HepG2 (cell line): ENCODE measurements at regions not wholly inside any gene's neighbourhood (a gene's known extent, or its start where the extent isn't known, plus 50 kb on each side); places are given as distances from the start of the nearest gene placed in this dataset.
A peak's percentile ranks its signal among the peaks of the same experiment; 100 is the strongest.

Experiments used
- BCL6 ChIP-seq: IDR thresholded peaks from 2 replicates; pipeline ENCODE4 v1.6.1; 2016; ENCODE audit warnings: missing genetic modification reagents, missing compliant biosample characterization
- CCAR2 ChIP-seq: fragments of 200-400 bp; formaldehyde crosslinking; optimal IDR thresholded peaks from 2 replicates; pipeline ENCODE3; 2018; ENCODE audit warnings: low read depth, mild to moderate bottlenecking, low read length, moderate library complexity
- GATAD2A ChIP-seq: IDR thresholded peaks from 2 replicates; pipeline ENCODE4 v1.6.1; 2016
- GFI1 ChIP-seq: sonication (generic); formaldehyde crosslinking; IDR thresholded peaks from 2 replicates; pipeline ENCODE4 v1.5.0; 2020; ENCODE audit warnings: missing genetic modification reagents, mild to moderate bottlenecking, borderline replicate concordance
- HES4 ChIP-seq: sonication (generic); formaldehyde crosslinking; IDR thresholded peaks from 2 replicates; pipeline ENCODE4 v1.9.0; 2021; ENCODE audit warnings: mild to moderate bottlenecking, missing genetic modification reagents, borderline replicate concordance
- KLF13 ChIP-seq: sonication (generic); formaldehyde crosslinking; IDR thresholded peaks from 2 replicates; pipeline ENCODE4 v1.4.0; 2020; ENCODE audit warnings: mild to moderate bottlenecking, missing genetic modification reagents
- MTA3 ChIP-seq: sonication (generic); formaldehyde crosslinking; IDR thresholded peaks from 2 replicates; pipeline ENCODE4 v1.4.0; 2020; ENCODE audit warnings: missing genetic modification reagents
- NCOA2 ChIP-seq: sonication (generic); formaldehyde crosslinking; IDR thresholded peaks from 2 replicates; pipeline ENCODE4 v1.8.0; 2022; ENCODE audit warnings: inconsistent platforms
- POLR2A ChIP-seq, 2 experiments: IDR thresholded peaks; 2 replicates each; pipeline ENCODE4 v1.6.1; 2011; ENCODE audit warnings: low read depth in 2 of 2, low read length in 2 of 2, mild to moderate bottlenecking in 1 of 2, moderate library complexity in 1 of 2; ENCODE audit not compliant: insufficient read depth in 1 of 2
- SRSF1 ChIP-seq: fragments of 200-400 bp; formaldehyde crosslinking; optimal IDR thresholded peaks from 2 replicates; pipeline ENCODE3; 2017; ENCODE audit warnings: mild to moderate bottlenecking, low read depth, low read length, moderate library complexity
- TIGD3 ChIP-seq: sonication (generic); formaldehyde crosslinking; IDR thresholded peaks from 2 replicates; pipeline ENCODE4 v1.5.1; 2020; ENCODE audit warnings: mild to moderate bottlenecking, missing genetic modification reagents, borderline replicate concordance
- ZBTB2 ChIP-seq: sonication (generic); formaldehyde crosslinking; IDR thresholded peaks from 2 replicates; pipeline ENCODE4 v1.8.0; 2022; ENCODE audit warnings: low read depth, missing genetic modification reagents
- ZBTB8A ChIP-seq: sonication (generic); formaldehyde crosslinking; IDR thresholded peaks from 2 replicates; pipeline ENCODE4 v1.4.0; 2020; ENCODE audit warnings: mild to moderate bottlenecking, low read depth, missing genetic modification reagents, borderline replicate concordance
- ZKSCAN8 ChIP-seq: IDR thresholded peaks from 2 replicates; pipeline ENCODE4 v1.6.1; 2016; ENCODE audit warnings: borderline replicate concordance, missing genetic modification reagents, missing compliant biosample characterization
- ZNF10 ChIP-seq: sonication (generic); formaldehyde crosslinking; IDR thresholded peaks from 2 replicates; pipeline ENCODE4 v1.4.0; 2020; ENCODE audit warnings: mild to moderate bottlenecking, low read depth, missing genetic modification reagents, borderline replicate concordance
- ZNF609 ChIP-seq: sonication (generic); formaldehyde crosslinking; IDR thresholded peaks from 2 replicates; pipeline ENCODE4 v1.4.0; 2020; ENCODE audit warnings: mild to moderate bottlenecking, missing genetic modification reagents, borderline replicate concordance
- ZNF713 ChIP-seq: sonication (generic); formaldehyde crosslinking; IDR thresholded peaks from 2 replicates; pipeline ENCODE4 v1.4.0; 2020; ENCODE audit warnings: mild to moderate bottlenecking, missing genetic modification reagents
- ZSCAN9 ChIP-seq: IDR thresholded peaks from 2 replicates; pipeline ENCODE4 v1.6.1; 2016; ENCODE audit warnings: borderline replicate concordance
- TF ChIP-seq, protein P1 (sequence below): sonication (generic); formaldehyde crosslinking; IDR thresholded peaks from 2 replicates; pipeline ENCODE4 v1.8.0; 2022; ENCODE audit warnings: missing genetic modification reagents, mild to moderate bottlenecking, borderline replicate concordance
- TF ChIP-seq, protein P2 (sequence below): IDR thresholded peaks from 2 replicates; pipeline ENCODE4 v1.6.1; 2016; ENCODE audit warnings: mild to moderate bottlenecking, missing biosample characterization, missing genetic modification reagents
- TF ChIP-seq, protein P3 (sequence below): sonication (generic); formaldehyde crosslinking; IDR thresholded peaks from 2 replicates; pipeline ENCODE4 v1.5.0; 2020; ENCODE audit warnings: mild to moderate bottlenecking, missing genetic modification reagents, moderate library complexity

- peak; percentile 71; the same call in 1 of the 2 replicates for TF ChIP-seq ZNF609 (CRISPR knock-in tag)
- TF ChIP-seq, protein P1, sequence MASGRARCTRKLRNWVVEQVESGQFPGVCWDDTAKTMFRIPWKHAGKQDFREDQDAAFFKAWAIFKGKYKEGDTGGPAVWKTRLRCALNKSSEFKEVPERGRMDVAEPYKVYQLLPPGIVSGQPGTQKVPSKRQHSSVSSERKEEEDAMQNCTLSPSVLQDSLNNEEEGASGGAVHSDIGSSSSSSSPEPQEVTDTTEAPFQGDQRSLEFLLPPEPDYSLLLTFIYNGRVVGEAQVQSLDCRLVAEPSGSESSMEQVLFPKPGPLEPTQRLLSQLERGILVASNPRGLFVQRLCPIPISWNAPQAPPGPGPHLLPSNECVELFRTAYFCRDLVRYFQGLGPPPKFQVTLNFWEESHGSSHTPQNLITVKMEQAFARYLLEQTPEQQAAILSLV (CRISPR knock-in tag) = no peak
- no peak for TF ChIP-seq KLF13 (CRISPR knock-in tag)
- no peak for TF ChIP-seq CCAR2
- TF ChIP-seq, protein P2, sequence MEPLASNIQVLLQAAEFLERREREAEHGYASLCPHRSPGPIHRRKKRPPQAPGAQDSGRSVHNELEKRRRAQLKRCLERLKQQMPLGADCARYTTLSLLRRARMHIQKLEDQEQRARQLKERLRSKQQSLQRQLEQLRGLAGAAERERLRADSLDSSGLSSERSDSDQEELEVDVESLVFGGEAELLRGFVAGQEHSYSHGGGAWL (CRISPR knock-in tag) = no peak
- TF ChIP-seq NCOA2 (CRISPR knock-in tag) = peak; percentile 92
- TF ChIP-seq ZNF10 (CRISPR knock-in tag) = no peak
- no peak for TF ChIP-seq MTA3 (CRISPR knock-in tag)
- TF ChIP-seq TIGD3 (CRISPR knock-in tag) = no peak
- peak; percentile 10; the same call in 1 of the 2 replicates for TF ChIP-seq BCL6 (CRISPR knock-in tag)
- TF ChIP-seq ZNF713 (CRISPR knock-in tag) = no peak
- no peak for TF ChIP-seq ZBTB8A (CRISPR knock-in tag)
- no peak for TF ChIP-seq ZSCAN9
- TF ChIP-seq ZBTB2 (CRISPR knock-in tag) = no peak
- peak; percentile 71 for TF ChIP-seq GFI1
- TF ChIP-seq, protein P3, sequence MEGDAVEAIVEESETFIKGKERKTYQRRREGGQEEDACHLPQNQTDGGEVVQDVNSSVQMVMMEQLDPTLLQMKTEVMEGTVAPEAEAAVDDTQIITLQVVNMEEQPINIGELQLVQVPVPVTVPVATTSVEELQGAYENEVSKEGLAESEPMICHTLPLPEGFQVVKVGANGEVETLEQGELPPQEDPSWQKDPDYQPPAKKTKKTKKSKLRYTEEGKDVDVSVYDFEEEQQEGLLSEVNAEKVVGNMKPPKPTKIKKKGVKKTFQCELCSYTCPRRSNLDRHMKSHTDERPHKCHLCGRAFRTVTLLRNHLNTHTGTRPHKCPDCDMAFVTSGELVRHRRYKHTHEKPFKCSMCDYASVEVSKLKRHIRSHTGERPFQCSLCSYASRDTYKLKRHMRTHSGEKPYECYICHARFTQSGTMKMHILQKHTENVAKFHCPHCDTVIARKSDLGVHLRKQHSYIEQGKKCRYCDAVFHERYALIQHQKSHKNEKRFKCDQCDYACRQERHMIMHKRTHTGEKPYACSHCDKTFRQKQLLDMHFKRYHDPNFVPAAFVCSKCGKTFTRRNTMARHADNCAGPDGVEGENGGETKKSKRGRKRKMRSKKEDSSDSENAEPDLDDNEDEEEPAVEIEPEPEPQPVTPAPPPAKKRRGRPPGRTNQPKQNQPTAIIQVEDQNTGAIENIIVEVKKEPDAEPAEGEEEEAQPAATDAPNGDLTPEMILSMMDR (CRISPR knock-in tag) = no peak
- no peak for TF ChIP-seq POLR2A (IDR thresholded peaks at IDR 0.05; ENCODE audit: insufficient read depth in 1 of 2, low read depth in 2 of 2, low read length in 2 of 2)
- no peak for TF ChIP-seq ZKSCAN8 (CRISPR knock-in tag)
- TF ChIP-seq HES4 (CRISPR knock-in tag) = no peak
- TF ChIP-seq GATAD2A (CRISPR knock-in tag) = no peak; the same call in 1 of the 2 replicates
- TF ChIP-seq SRSF1 = no peak
These were observed 365.8 kb upstream of the C1orf174 start (continued) for GRCh38 chr1:4265836-4266235.
